SK-N-MC (cell line): ENCODE measurements at regions not wholly inside any gene's neighbourhood (a gene's known extent, or its start where the extent isn't known, plus 50 kb on each side); places are given as distances from the start of the nearest gene placed in this dataset.

Experiments used
- DNase-seq: peaks from one replicate; pipeline ENCODE4 v3.0.0-alpha.2; 2011; ENCODE audit warnings: low read depth, low spot score
- H3K27ac ChIP-seq: fragments of 200-600 bp; sonication (generic); 2 replicates; pipeline ENCODE4 v1.5.1; 2016; ENCODE audit warnings: mixed run types
- H3K36me3 ChIP-seq: fragments of 200-600 bp; sonication (generic); 2 replicates; pipeline ENCODE4 v1.6.1; 2017; ENCODE audit warnings: antibody characterized with exemption, low read length, mixed read lengths; ENCODE audit not compliant: insufficient read depth
- H3K4me3 ChIP-seq: fragments of 200-600 bp; sonication (generic); 2 replicates; pipeline ENCODE4 v1.5.1; 2016
- H3K9ac ChIP-seq: fragments of 200-600 bp; sonication (generic); 2 replicates; pipeline ENCODE4 v1.8.0; 2017; ENCODE audit warnings: mixed run types, mixed read lengths; ENCODE audit not compliant: insufficient read length
- H3K9me3 ChIP-seq: fragments of 200-600 bp; sonication (generic); 2 replicates; pipeline ENCODE4 v1.6.1; 2017; ENCODE audit warnings: low read depth, mild to moderate bottlenecking, antibody characterized with exemption, low read length, moderate library complexity, mixed read lengths
- EZH2 ChIP-seq: fragments of 200-600 bp; sonication (generic); IDR thresholded peaks from one replicate; pipeline ENCODE4 v1.6.1; 2017; ENCODE audit warnings: antibody characterized with exemption
- FOXP2 ChIP-seq: optimal IDR thresholded peaks from 2 replicates; pipeline ENCODE3; 2011; ENCODE audit warnings: mild to moderate bottlenecking, moderate library complexity; ENCODE audit not compliant: insufficient read depth; ENCODE audit errors: extremely low read length, control extremely low read depth
- POLR2AphosphoS5 ChIP-seq: IDR thresholded peaks from 2 replicates; pipeline ENCODE4 v1.6.1; 2012; ENCODE audit warnings: mild to moderate bottlenecking, low read depth, low read length, borderline replicate concordance

- H3K9ac ChIP-seq = peak overlapping the region; percentile 39
- H3K36me3 ChIP-seq = no peaks in the 10 kb centered on the region
- peak overlapping the region; percentile 86 for H3K27ac ChIP-seq
- TF ChIP-seq FOXP2 (no peak), EZH2 (no peak), POLR2AphosphoS5 (no peak)
- DNase-seq = no peak
- no peaks in the 10 kb centered on the region for H3K9me3 ChIP-seq
- peak overlapping the region; percentile 54 for H3K4me3 ChIP-seq
Measured at GRCh38 chr2:160687629-160688028, 194.0 kb upstream of the RBMS1 start.

GRCh38 chr2:160689441-160689840, 195.8 kb upstream of the RBMS1 start:
- no peak overlapping the region for H3K27ac ChIP-seq
- no peak overlapping the region for H3K4me3 ChIP-seq
- H3K9me3 ChIP-seq = no peaks in the 10 kb centered on the region
- no peak overlapping the region for H3K9ac ChIP-seq
- TF ChIP-seq POLR2AphosphoS5 = no peak
- TF ChIP-seq FOXP2 = no peak
- no peak for TF ChIP-seq EZH2
- no peaks in the 10 kb centered on the region for H3K36me3 ChIP-seq
- no peak for DNase-seq

DNA sequence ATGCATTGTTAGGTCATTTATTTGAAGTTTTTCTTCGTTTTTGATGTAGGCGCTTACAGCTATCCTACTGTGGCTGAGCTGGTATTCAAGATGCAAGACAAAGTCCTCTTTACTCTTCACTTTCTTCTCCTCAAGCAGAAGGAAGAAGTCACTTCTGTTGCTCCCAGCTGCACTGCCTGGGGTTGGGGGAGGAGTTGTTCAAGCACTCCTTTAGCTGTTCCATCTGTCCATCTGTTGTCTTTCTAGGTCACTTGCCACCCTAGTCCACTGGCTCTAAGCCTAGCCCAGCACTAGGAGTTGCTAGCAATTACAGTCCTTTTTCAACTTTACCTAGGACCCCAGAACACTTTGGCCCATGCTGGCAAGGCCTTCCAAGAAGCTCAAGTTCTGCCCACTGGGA, 200.6 kb upstream of the RBMS1 start:
- H3K9ac ChIP-seq = no peak overlapping the region
- H3K9me3 ChIP-seq = no peaks in the 10 kb centered on the region
- no peaks in the 10 kb centered on the region for H3K36me3 ChIP-seq
- no peak overlapping the region for H3K27ac ChIP-seq
- no peak overlapping the region for H3K4me3 ChIP-seq
- DNase-seq = no peak
- no peak for TF ChIP-seq POLR2AphosphoS5
- no peak for TF ChIP-seq EZH2
- no peak for TF ChIP-seq FOXP2

GRCh38 chr2:160694631-160695030, 201.0 kb upstream of the RBMS1 start:
- H3K9ac ChIP-seq = no peak overlapping the region
- TF ChIP-seq POLR2AphosphoS5 (no peak), EZH2 (no peak), FOXP2 (no peak)
- H3K9me3 ChIP-seq = no peaks in the 10 kb centered on the region
- no peak overlapping the region for H3K27ac ChIP-seq
- H3K36me3 ChIP-seq = no peaks in the 10 kb centered on the region
- H3K4me3 ChIP-seq = no peak overlapping the region
- no peak for DNase-seq

DNA sequence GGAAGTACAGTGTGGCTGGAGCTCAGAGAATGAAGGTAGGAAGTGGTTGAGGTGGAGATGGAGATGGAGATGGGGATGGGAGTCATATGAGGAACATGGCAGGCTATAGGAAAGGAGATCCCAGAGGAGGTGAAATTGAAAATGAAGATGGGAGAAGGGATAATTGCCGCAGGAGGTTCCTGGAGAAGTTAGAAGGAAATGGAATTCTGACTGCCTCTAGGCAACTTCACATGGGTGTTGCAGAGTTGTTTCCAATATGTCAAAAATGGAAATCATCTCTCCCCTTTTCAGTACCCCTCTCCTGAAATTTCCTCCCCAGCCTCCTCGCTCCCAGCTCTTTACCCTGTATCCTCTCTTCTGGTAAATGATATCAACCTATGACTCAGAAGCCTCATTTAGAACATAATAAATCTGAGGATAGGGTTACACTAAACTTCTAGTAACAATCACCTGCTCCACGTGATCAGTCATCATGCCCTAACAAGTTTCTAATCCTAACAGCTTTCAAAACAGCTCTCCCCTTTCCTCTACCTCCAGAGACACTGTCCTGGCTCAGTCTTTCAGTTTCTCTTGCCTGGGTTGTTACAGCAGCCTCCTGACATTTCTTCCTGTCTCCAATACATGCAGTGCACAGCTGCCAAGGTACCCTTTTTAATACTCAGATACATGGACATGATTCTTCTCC, 201.9 kb upstream of the RBMS1 start:
- TF ChIP-seq FOXP2 = no peak
- no peak for TF ChIP-seq EZH2
- no peak for TF ChIP-seq POLR2AphosphoS5
- H3K36me3 ChIP-seq = no peaks in the 10 kb centered on the region
- no peak overlapping the region for H3K4me3 ChIP-seq
- no peaks in the 10 kb centered on the region for H3K9me3 ChIP-seq
- H3K9ac ChIP-seq = no peak overlapping the region
- no peak for DNase-seq
- no peak overlapping the region for H3K27ac ChIP-seq

DNA sequence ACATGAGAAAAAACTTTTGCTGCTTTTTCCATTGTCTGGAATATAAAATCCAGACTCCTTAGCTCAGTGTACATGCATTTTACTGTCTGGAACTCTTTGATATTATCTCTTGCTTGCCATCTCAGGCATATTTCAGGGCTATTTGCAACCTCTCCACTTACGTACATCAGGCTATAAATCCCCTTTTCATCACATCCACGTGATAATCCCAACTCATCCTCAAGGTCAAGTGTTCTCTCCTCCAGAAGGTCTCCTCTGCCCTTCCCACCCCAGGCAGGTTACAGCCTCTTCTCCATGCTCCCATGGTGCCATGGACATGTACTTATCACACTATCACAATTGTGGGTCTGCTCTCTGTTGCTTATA, 202.5 kb upstream of the RBMS1 start:
- Histone ChIP-seq H3K9ac (no peak overlapping the region), H3K9me3 (no peaks in the 10 kb centered on the region), H3K27ac (no peak overlapping the region), H3K36me3 (no peaks in the 10 kb centered on the region), H3K4me3 (no peak overlapping the region)
- DNase-seq = no peak
- TF ChIP-seq EZH2 = no peak

- Histone ChIP-seq H3K9me3 (no peaks in the 10 kb centered on the region), H3K36me3 (no peaks in the 10 kb centered on the region), H3K9ac (no peak overlapping the region), H3K4me3 (no peak overlapping the region), H3K27ac (0 out of 2 replicates have a peak overlapping the region, but pooled peaks have one; percentile 12)
- no peak for TF ChIP-seq EZH2
- TF ChIP-seq FOXP2 = no peak
- no peak for TF ChIP-seq POLR2AphosphoS5
- no peak for DNase-seq
Measured at GRCh38 chr2:160697817-160698216, 204.2 kb upstream of the RBMS1 start.

DNA sequence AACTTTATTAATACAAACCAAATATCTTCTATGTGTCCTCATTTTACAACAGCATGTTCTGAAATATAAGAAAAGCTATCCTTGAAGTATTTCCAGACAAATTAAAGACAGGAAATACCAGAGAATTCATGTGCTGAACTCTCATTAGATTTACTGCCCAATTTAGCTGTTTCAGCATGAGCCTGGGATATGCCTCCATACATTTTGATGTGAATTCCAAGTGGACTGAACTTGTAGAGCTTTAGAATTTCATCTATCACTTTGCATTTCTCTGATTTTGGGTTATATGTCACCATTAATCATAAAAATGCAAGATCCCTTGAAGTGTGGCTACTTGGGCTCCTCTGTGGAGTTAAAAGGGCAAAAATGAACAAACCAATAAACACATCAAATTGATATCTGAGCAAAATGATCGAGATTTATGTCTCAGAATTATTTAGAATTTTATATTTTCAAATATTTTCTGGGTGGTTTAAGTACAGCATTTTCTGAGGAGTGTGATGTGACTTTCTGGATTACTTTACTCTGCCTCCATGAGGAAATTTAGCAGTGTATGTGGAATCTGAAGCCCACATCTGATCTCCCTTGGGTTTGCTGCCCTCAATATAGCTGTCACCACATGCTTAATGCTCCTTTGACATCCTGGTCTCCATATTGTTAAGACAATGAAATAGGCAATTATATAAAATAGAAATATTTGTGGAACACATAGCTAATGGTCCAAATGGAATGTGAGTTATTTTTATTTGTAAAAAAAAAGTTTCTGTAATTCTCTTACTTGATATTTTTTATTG, 206.6 kb upstream of the RBMS1 start:
- Histone ChIP-seq H3K4me3 (peak overlapping the region; percentile 62), H3K36me3 (no peaks in the 10 kb centered on the region), H3K9ac (no peak overlapping the region), H3K27ac (peak overlapping the region; percentile 97), H3K9me3 (no peaks in the 10 kb centered on the region)
- TF ChIP-seq POLR2AphosphoS5 = peak; percentile 65; the same call in 1 of the 2 replicates
- TF ChIP-seq EZH2 = no peak
- DNase-seq = peak; percentile 88

DNA sequence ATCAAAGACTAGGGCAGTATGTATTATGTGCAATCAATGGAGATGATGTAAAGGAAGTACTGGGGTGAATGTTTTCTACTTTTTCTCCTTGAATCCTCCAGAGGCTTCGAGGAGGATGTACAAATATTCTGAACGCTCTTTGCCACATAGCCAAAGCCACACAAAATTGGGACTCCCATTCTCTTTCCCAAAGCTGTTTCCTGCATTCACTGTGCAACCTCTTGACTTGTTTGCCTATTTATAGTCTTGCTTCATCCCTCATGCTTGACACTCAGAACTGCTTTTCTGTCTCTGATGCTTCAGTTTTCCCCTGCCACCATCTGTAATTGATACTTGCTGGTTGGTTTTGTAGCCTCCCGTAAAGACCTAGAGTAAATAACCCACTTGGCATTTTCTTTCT, 208.2 kb upstream of the RBMS1 start:
- Histone ChIP-seq H3K4me3 (no peak overlapping the region), H3K9ac (no peak overlapping the region), H3K9me3 (no peaks in the 10 kb centered on the region), H3K27ac (peak overlapping the region; percentile 1; the same call in 1 of the 2 replicates), H3K36me3 (no peaks in the 10 kb centered on the region)
- no peak for DNase-seq
- TF ChIP-seq POLR2AphosphoS5 = no peak
- TF ChIP-seq EZH2 = no peak
- no peak for TF ChIP-seq FOXP2
